Tibial artery (tissue), 4 donors: ENCODE measurements at regions not wholly inside any gene's neighbourhood (a gene's known extent, or its start where the extent isn't known, plus 50 kb on each side); places are given as distances from the start of the nearest gene placed in this dataset.

Experiments
- DNase-seq, 2 donors: peaks; one replicate each; pipeline ENCODE4 v3.0.0-alpha.2; 2019
- H3K27ac ChIP-seq, 2 donors: fragments of 200-600 bp; sonication (generic) in 1 of 2; 1 replicate in 1 of 2; 2 replicates in 1 of 2; pipeline ENCODE4 v1.5.1; 2018 to 2019; ENCODE audit warnings: mild to moderate bottlenecking in 1 of 2
- H3K27me3 ChIP-seq, 2 donors: fragments of 200-600 bp; sonication (generic) in 1 of 2; one replicate each; pipeline versions ENCODE4 v1.5.1 to v1.6.0; 2016 to 2019
- H3K36me3 ChIP-seq, 3 donors: fragments of 200-600 bp; sonication (generic) in 2 of 3; one replicate each; pipeline ENCODE4 v1.5.1; 2016 to 2019; ENCODE audit warnings: mild to moderate bottlenecking in 2 of 3
- H3K4me1 ChIP-seq, 4 donors: fragments of 200-600 bp; sonication (generic) in 2 of 4; 1 replicate in 3 of 4; 2 replicates in 1 of 4; pipeline ENCODE4 v1.5.1; 2016 to 2019
- H3K4me3 ChIP-seq, 2 donors: fragments of 200-600 bp; sonication (generic) in 1 of 2; 1 replicate in 1 of 2; 2 replicates in 1 of 2; pipeline ENCODE4 v1.5.1; 2018 to 2019; ENCODE audit warnings: mild to moderate bottlenecking in 2 of 2
- H3K9me3 ChIP-seq, 3 donors: fragments of 200-600 bp; sonication (generic) in 1 of 3; one replicate each; pipeline ENCODE4 v1.5.1; 2016 to 2019
- CTCF ChIP-seq, 2 experiments: fragments of 200-600 bp in 1 of 2; fragments of 450-650 bp in 1 of 2; IDR thresholded peaks; one replicate each; pipeline ENCODE4 v1.5.1; 2017 to 2019; ENCODE audit warnings: antibody characterized with exemption in 2 of 2, mild to moderate bottlenecking in 1 of 2, moderate library complexity in 1 of 2
- intact Hi-C: fragments of 100-400 bp; cut with DNase I; formaldehyde crosslinking; loops from one replicate; pipeline ENCODE4 v1.15.0; 2023; ENCODE audit warnings: low total_unique reads

GRCh38 chr17:33484559-33484958 is 191.5 kb upstream of the ASIC2 start:
- Histone ChIP-seq H3K36me3 (no peaks in the 10 kb centered on the region), H3K4me1 (no peaks in the 10 kb centered on the region), H3K27me3 (peaks cover 0 to 5% of the 10 kb centered on the region in 2 donors), H3K27ac (no peak overlapping the region), H3K4me3 (no peak overlapping the region), H3K9me3 (no peaks in the 10 kb centered on the region)
- intact Hi-C loops: no loop called here
- TF ChIP-seq CTCF (IDR thresholded peaks at IDR 0.05): no peak
- DNase-seq: no peak

- Histone ChIP-seq H3K36me3 (no peaks in the 10 kb centered on the region), H3K27me3 (no peaks in the 10 kb centered on the region), H3K4me1 (no peaks in the 10 kb centered on the region), H3K4me3 (no peak overlapping the region), H3K9me3 (no peaks in the 10 kb centered on the region), H3K27ac (no peak overlapping the region)
- no peak for DNase-seq
- intact Hi-C loops: no loop called here
- no peak for TF ChIP-seq CTCF (IDR thresholded peaks at IDR 0.05)
Measured at GRCh38 chr17:33486135-33486885, 193.2 kb upstream of the ASIC2 start.

DNA sequence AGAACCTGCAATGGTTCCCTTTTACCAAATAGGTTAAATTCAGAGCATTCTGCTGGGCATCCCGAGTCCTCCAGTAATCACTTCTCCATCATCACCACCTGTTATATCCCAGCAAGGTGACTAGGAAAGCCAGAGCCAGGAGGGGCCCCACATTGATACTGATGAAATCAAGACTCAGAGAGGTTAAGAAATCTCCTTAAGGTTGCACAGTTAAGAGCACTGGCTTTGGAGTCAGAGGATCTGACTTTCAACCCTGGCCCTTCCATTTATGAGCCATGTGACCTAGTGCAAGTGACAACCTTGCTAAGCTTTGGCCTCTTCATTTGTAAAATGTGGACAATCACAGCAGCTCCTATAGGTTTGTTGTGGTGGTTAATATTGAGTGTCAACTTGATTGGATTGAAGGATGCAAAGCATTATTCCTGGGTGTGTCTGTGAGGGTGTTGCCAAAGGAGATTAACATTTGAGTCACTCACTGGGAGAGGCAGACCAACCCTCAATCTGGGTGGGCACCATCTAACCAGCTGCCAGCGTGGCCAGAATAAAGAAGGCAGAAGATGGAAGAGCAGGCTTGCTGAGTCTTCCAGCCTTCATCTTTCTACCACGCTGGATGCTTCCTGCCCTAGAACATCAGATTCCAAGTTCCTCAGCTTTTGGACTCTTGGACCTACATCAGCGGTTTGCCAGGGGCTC is 194.2 kb upstream of the ASIC2 start:
- Histone ChIP-seq H3K27me3 (no peaks in the 10 kb centered on the region), H3K4me3 (no peak overlapping the region), H3K36me3 (no peaks in the 10 kb centered on the region), H3K9me3 (no peaks in the 10 kb centered on the region), H3K27ac (no peak overlapping the region), H3K4me1 (no peaks in the 10 kb centered on the region)
- DNase-seq: no peak
- intact Hi-C loops: no loop called here
- no peak for TF ChIP-seq CTCF (IDR thresholded peaks at IDR 0.05)

DNA sequence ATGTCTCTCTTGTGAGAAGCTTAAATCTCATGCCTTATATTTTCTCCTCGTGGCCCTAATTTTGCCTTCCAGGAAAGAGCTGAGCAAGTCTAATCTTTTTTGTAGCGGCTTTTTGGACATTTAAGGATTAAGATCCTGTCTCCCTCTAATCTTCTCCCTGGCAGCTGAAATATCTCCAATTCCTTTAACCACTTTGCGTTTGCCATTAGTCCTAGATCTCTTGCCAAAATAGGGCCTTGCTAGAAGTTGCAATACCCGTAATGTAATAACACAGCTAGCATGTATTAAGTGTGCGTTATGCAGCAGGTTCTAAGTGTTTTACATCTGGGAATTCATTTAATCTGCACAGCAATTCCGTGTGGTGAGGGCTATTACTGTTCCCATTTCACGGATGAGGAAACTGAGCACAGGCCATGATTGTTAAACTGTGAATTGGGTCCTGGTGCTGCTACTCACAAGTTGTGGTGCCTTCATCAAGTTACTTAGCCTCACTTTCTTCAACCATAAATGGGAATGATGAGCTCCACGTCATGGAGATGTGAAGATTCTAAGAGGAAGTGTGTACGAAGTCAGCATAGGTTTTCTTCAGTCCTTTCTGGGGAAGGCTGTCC is 198.9 kb upstream of the ASIC2 start:
- no peak overlapping the region for H3K4me3 ChIP-seq
- H3K9me3 ChIP-seq: no peaks in the 10 kb centered on the region
- no peaks in the 10 kb centered on the region for H3K27me3 ChIP-seq
- H3K36me3 ChIP-seq: no peaks in the 10 kb centered on the region
- TF ChIP-seq CTCF (IDR thresholded peaks at IDR 0.05): no peak
- intact Hi-C loops: no loop called here
- no peak for DNase-seq
- no peaks in the 10 kb centered on the region for H3K4me1 ChIP-seq
- H3K27ac ChIP-seq: no peak overlapping the region

- TF ChIP-seq CTCF (IDR thresholded peaks at IDR 0.05): no peak
Measured at GRCh38 chr17:33492731-33493265, 199.7 kb upstream of the ASIC2 start.

More at GRCh38 chr17:33492731-33493265, 199.7 kb upstream of the ASIC2 start:
- Histone ChIP-seq H3K4me1 (no peaks in the 10 kb centered on the region), H3K27me3 (no peaks in the 10 kb centered on the region), H3K36me3 (no peaks in the 10 kb centered on the region), H3K27ac (no peak overlapping the region), H3K4me3 (no peak overlapping the region), H3K9me3 (no peaks in the 10 kb centered on the region)
- intact Hi-C loops: no loop called here
- no peak for DNase-seq
